ENCODE measurements at regions not wholly inside any gene's neighbourhood (a gene's known extent, or its start where the extent isn't known, plus 50 kb on each side); places are given as distances from the start of the nearest gene placed in this dataset.
"Not testable (repeated sequence)": the region's sequence is repeated elsewhere in the genome, so short reads cannot be mapped to it uniquely, and the experiment has no call there.

DNA sequence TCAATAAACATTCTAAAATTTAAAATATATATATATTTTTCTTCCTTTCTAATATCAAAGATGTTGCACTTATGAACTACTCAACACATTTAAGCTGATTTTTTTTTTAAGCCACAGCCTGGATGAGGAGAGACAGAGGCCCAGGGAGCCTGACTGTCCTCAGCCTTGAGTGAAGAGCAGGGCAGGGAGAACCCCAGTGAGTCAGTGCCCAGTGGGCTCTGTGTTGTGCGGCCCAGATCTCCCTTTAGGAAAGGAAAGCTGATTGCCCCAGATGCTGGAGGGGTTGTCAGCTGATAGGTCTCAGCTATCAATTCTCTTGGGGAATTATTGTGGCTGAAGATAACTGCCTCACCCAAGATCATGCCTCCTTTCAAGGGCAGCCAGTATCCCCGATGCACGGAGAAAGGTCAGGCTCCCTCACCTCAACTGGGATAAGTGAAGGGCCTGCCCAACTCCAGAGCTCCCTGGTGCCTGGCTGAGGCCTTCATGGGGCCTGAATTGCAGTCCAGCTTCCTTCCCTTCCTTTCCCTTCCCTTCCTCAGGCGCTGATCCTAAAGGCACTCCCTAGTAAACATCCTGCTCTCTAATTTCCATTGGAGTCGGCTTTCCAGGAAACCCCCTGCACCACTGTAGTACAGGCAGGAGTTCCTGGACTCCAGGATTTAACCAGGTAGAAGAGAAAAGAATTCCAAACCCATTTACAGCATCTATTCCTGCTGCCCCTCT lies 106.9 kb upstream of the ATL2 start:
- Histone ChIP-seq H3K9ac (ENCODE audit: low read depth, low read length) (no peak overlapping the region), H3K4me1 (ENCODE audit: control insufficient read depth, insufficient read depth, low read length) (0 out of 2 replicates have a peak, but pooled peaks cover 3% of the 10 kb centered on the region), H3K27me3 (ENCODE audit: control insufficient read depth, insufficient read depth, low read length) (no peaks in the 10 kb centered on the region), H3K4me3 (ENCODE audit: low read depth, low read length) (no peak overlapping the region), H3K27ac (ENCODE audit: low read depth, low read length) (no peak overlapping the region), H3K36me3 (ENCODE audit: control insufficient read depth, insufficient read depth, low read length) (no peaks in the 10 kb centered on the region), H3K9me3 (ENCODE audit: control insufficient read depth, insufficient read depth, low read length) (peaks cover 9% of the 10 kb centered on the region; the same call in 1 of the 2 replicates)

DNA sequence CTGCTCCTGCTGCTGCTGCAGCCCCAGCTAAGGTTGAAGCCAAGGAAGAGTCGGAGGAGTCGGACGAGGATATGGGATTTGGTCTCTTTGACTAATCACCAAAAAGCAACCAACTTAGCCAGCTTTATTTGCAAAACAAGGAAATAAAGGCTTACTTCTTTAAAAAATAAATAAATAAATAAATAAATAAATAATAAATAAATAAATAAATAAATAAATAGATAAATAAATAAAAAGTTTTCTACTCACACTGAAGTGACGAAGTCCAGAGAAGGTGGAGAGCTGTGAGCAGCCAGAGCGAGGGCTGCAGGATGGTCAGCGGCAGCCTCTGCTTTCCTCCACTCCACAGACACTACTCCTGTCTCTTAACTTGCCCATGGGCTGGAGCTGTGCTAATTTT lies 105.6 kb upstream of the ATL2 start:
- H3K27me3 ChIP-seq (ENCODE audit: control insufficient read depth, insufficient read depth, low read length); H3K4me1 ChIP-seq (ENCODE audit: control insufficient read depth, insufficient read depth, low read length); H3K36me3 ChIP-seq (ENCODE audit: control insufficient read depth, insufficient read depth, low read length); H3K4me3 ChIP-seq (ENCODE audit: low read depth, low read length); H3K9me3 ChIP-seq (ENCODE audit: control insufficient read depth, insufficient read depth, low read length); H3K27ac ChIP-seq (ENCODE audit: low read depth, low read length); H3K9ac ChIP-seq (ENCODE audit: low read depth, low read length): not testable (repeated sequence)

- H3K4me1 ChIP-seq (ENCODE audit: control insufficient read depth, insufficient read depth, low read length): 0 out of 2 replicates have a peak, but pooled peaks cover 3% of the 10 kb centered on the region
- no peak overlapping the region for H3K27ac ChIP-seq (ENCODE audit: low read depth, low read length)
- H3K4me3 ChIP-seq (ENCODE audit: low read depth, low read length): no peak overlapping the region
- H3K9me3 ChIP-seq (ENCODE audit: control insufficient read depth, insufficient read depth, low read length): peaks cover 9% of the 10 kb centered on the region; the same call in 1 of the 2 replicates
- H3K9ac ChIP-seq (ENCODE audit: low read depth, low read length): no peak overlapping the region
- no peaks in the 10 kb centered on the region for H3K27me3 ChIP-seq (ENCODE audit: control insufficient read depth, insufficient read depth, low read length)
- H3K36me3 ChIP-seq (ENCODE audit: control insufficient read depth, insufficient read depth, low read length): no peaks in the 10 kb centered on the region
Measured at GRCh38 chr2:38480617-38481016, 103.5 kb upstream of the ATL2 start.

DNA sequence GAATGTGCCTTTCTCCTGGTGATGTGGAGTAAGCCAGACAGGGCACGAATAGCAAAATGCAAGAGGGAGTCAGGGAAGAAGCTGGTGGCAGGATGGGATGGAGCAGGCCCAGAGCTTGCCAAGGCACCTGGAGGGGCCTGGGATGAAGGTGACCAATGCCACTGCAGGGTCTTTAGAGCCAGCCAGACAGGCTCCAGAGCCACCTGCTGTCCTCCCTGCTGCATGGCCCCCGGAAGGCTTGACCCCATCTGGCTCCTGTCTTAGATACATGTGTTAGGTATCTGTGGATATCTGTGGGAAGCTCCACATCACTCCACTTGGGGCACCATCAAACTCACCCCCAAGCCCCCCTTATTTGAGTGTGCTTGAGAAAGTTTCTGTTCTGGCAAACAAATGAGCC lies 99.9 kb upstream of the ATL2 start:
- H3K9me3 ChIP-seq (ENCODE audit: control insufficient read depth, insufficient read depth, low read length): peaks cover 9% of the 10 kb centered on the region; the same call in 1 of the 2 replicates
- H3K4me1 ChIP-seq (ENCODE audit: control insufficient read depth, insufficient read depth, low read length): no peaks in the 10 kb centered on the region
- no peaks in the 10 kb centered on the region for H3K36me3 ChIP-seq (ENCODE audit: control insufficient read depth, insufficient read depth, low read length)
- H3K27me3 ChIP-seq (ENCODE audit: control insufficient read depth, insufficient read depth, low read length): no peaks in the 10 kb centered on the region
- H3K27ac ChIP-seq (ENCODE audit: low read depth, low read length): no peak overlapping the region
- no peak overlapping the region for H3K9ac ChIP-seq (ENCODE audit: low read depth, low read length)
- no peak overlapping the region for H3K4me3 ChIP-seq (ENCODE audit: low read depth, low read length)

DNA sequence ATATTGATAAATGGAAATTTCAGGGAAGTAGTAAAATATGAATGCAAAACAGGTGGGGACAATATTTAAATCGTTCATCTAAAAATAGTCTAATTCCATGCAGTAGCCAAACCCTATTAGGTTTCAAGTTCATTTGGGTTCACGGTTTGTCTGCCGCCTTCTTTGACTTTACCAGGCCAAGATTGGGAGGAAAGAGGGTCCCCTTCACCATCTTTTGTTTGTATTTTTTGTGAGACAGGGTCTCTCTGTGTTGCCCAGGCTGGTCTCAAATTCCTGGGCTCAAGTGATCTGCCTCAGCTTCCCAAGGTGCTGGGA lies 98.5 kb upstream of the ATL2 start:
- no peaks in the 10 kb centered on the region for H3K36me3 ChIP-seq (ENCODE audit: control insufficient read depth, insufficient read depth, low read length)
- H3K27me3 ChIP-seq (ENCODE audit: control insufficient read depth, insufficient read depth, low read length): no peaks in the 10 kb centered on the region
- H3K9me3 ChIP-seq (ENCODE audit: control insufficient read depth, insufficient read depth, low read length): peaks cover 4% of the 10 kb centered on the region; the same call in 1 of the 2 replicates
- no peak overlapping the region for H3K4me3 ChIP-seq (ENCODE audit: low read depth, low read length)
- no peaks in the 10 kb centered on the region for H3K4me1 ChIP-seq (ENCODE audit: control insufficient read depth, insufficient read depth, low read length)
- no peak overlapping the region for H3K9ac ChIP-seq (ENCODE audit: low read depth, low read length)
- H3K27ac ChIP-seq (ENCODE audit: low read depth, low read length): no peak overlapping the region

DNA sequence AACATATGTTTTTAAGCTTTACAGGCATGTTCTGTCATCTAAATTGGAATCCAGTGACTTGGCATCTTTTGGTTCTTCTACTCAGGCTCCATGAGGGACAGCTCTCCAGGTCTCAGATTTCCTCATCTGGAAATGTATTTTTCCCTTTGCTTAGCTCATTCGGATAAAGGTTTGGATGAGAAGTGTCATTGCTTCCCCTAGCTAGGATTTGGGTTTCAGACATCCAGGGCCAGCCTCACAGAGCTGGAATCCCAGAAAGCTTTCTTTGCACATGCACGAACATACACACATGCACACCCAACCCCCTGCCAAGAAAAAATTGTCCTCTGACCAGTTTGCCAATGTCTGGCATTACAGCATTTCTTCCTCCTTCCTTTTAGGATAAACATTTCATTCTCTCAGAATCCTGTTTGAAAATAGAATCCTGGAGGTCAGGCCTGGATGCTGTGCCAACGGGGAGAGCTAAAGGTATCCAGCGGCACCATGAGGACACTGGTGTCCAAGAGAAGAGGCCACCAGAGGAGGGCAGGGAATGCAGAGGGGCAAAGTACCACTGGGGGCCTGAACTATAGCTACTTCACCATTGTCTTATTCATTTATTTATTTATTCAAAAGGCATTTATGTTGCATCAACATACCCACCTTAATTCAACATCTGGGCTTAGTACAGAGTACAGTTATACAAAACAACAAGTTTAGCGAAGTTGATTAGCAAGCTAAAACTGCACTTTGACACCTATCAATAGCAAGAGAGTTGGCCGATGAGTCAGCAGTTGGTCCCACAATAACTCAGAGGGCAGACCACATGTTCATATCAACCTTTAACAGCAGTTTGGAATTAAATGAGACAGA lies 97.9 kb upstream of the ATL2 start:
- Histone ChIP-seq H3K9me3 (ENCODE audit: control insufficient read depth, insufficient read depth, low read length) (no peaks in the 10 kb centered on the region), H3K4me1 (ENCODE audit: control insufficient read depth, insufficient read depth, low read length) (no peaks in the 10 kb centered on the region), H3K4me3 (ENCODE audit: low read depth, low read length) (no peak overlapping the region), H3K36me3 (ENCODE audit: control insufficient read depth, insufficient read depth, low read length) (no peaks in the 10 kb centered on the region), H3K27ac (ENCODE audit: low read depth, low read length) (no peak overlapping the region), H3K27me3 (ENCODE audit: control insufficient read depth, insufficient read depth, low read length) (no peaks in the 10 kb centered on the region), H3K9ac (ENCODE audit: low read depth, low read length) (no peak overlapping the region)

GRCh38 chr2:38474021-38474456 lies 97.0 kb upstream of the ATL2 start:
- H3K36me3 ChIP-seq (ENCODE audit: control insufficient read depth, insufficient read depth, low read length): no peaks in the 10 kb centered on the region
- no peaks in the 10 kb centered on the region for H3K27me3 ChIP-seq (ENCODE audit: control insufficient read depth, insufficient read depth, low read length)
- no peak overlapping the region for H3K27ac ChIP-seq (ENCODE audit: low read depth, low read length)
- H3K9ac ChIP-seq (ENCODE audit: low read depth, low read length): no peak overlapping the region
- H3K4me3 ChIP-seq (ENCODE audit: low read depth, low read length): no peak overlapping the region
- H3K4me1 ChIP-seq (ENCODE audit: control insufficient read depth, insufficient read depth, low read length): no peaks in the 10 kb centered on the region
- no peaks in the 10 kb centered on the region for H3K9me3 ChIP-seq (ENCODE audit: control insufficient read depth, insufficient read depth, low read length)

DNA sequence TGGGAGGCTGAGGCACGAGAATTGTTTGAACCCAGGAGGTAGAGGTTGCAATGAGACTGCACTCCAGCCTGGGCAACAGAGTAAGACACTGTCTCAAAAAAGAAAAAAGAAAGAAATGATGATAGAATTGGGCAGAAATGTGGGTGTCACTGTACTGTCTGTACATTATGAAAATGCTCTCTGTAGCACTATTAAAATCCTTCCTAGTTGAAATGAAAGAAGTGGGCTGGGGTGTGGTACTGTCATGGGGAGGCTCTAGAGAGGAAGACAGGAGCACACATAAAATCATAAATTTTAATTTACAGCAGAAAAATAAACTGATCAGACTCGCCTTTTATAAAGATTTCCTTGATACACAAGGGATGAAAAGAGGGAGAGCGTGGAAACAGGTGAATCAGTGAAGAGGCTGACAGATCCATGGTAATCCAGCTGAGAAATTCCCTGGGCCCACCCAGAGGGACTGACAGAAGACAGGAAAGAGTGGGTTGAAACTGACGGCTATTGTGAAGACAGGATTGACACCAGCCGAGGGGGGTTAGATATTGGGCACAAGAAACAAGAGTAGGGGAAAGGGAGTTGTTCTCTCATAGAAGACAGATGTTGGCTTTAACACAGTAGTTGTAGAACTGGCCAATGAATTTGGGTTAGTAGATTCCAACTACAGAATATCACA lies 96.4 kb upstream of the ATL2 start:
- Histone ChIP-seq H3K27ac (ENCODE audit: low read depth, low read length) (no peak overlapping the region), H3K4me3 (ENCODE audit: low read depth, low read length) (no peak overlapping the region), H3K27me3 (ENCODE audit: control insufficient read depth, insufficient read depth, low read length) (no peaks in the 10 kb centered on the region), H3K9ac (ENCODE audit: low read depth, low read length) (no peak overlapping the region), H3K9me3 (ENCODE audit: control insufficient read depth, insufficient read depth, low read length) (no peaks in the 10 kb centered on the region), H3K36me3 (ENCODE audit: control insufficient read depth, insufficient read depth, low read length) (no peaks in the 10 kb centered on the region), H3K4me1 (ENCODE audit: control insufficient read depth, insufficient read depth, low read length) (no peaks in the 10 kb centered on the region)

DNA sequence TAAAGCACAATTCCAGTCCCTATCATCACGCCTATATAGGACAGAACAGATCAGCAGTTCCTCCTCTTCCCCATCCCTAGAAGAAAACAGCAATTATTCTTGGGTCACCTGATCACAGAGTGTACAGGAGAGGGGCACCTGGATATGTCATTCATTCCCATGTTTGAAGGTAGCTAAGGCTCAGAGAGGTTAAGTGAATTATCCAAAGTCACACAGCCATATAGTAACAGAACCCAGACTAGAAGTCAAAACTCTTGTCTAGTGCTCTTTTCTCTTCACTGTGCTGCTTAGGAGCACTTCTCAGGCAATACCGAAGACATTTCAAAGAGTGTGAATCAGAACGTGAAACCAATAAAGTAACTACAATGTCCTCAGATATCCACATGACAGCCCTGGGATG lies 93.0 kb upstream of the ATL2 start:
- H3K9me3 ChIP-seq (ENCODE audit: control insufficient read depth, insufficient read depth, low read length): no peaks in the 10 kb centered on the region
- H3K27ac ChIP-seq (ENCODE audit: low read depth, low read length): no peak overlapping the region
- no peak overlapping the region for H3K4me3 ChIP-seq (ENCODE audit: low read depth, low read length)
- H3K9ac ChIP-seq (ENCODE audit: low read depth, low read length): no peak overlapping the region
- H3K27me3 ChIP-seq (ENCODE audit: control insufficient read depth, insufficient read depth, low read length): no peaks in the 10 kb centered on the region
- 0 out of 2 replicates have a peak, but pooled peaks cover 5% of the 10 kb centered on the region for H3K4me1 ChIP-seq (ENCODE audit: control insufficient read depth, insufficient read depth, low read length)
- H3K36me3 ChIP-seq (ENCODE audit: control insufficient read depth, insufficient read depth, low read length): no peaks in the 10 kb centered on the region

- Histone ChIP-seq H3K9me3 (ENCODE audit: control insufficient read depth, insufficient read depth, low read length) (no peaks in the 10 kb centered on the region), H3K4me1 (ENCODE audit: control insufficient read depth, insufficient read depth, low read length) (0 out of 2 replicates have a peak, but pooled peaks cover 5% of the 10 kb centered on the region), H3K27me3 (ENCODE audit: control insufficient read depth, insufficient read depth, low read length) (no peaks in the 10 kb centered on the region), H3K27ac (ENCODE audit: low read depth, low read length) (no peak overlapping the region), H3K9ac (ENCODE audit: low read depth, low read length) (no peak overlapping the region), H3K4me3 (ENCODE audit: low read depth, low read length) (no peak overlapping the region), H3K36me3 (ENCODE audit: control insufficient read depth, insufficient read depth, low read length) (no peaks in the 10 kb centered on the region)
Measured at GRCh38 chr2:38467768-38468455, 90.8 kb upstream of the ATL2 start.
